GM19455 (cell line): ENCODE measurements at regions not wholly inside any gene's neighbourhood (a gene's known extent, or its start where the extent isn't known, plus 50 kb on each side); places are given as distances from the start of the nearest gene placed in this dataset.
"Not testable (repeated sequence)": the region's sequence is repeated elsewhere in the genome, so short reads cannot be mapped to it uniquely, and the experiment has no call there.

Experiments
- ATAC-seq: cut with Tn5 transposase; IDR thresholded peaks from one replicate; pipeline ENCODE4 v1.9.1; 2021; ENCODE audit not compliant: unreplicated experiment

GRCh38 chr6:85111481-85112011 lies 338.3 kb upstream of the NT5E start:
- no peak for ATAC-seq

GRCh38 chr6:85110943-85111342 lies 338.9 kb upstream of the NT5E start:
- ATAC-seq, result no peak

- ATAC-seq, result no peak
Measured at GRCh38 chr6:85107701-85108100, 342.2 kb upstream of the NT5E start.

GRCh38 chr6:85096976-85097375 lies 332.6 kb upstream of the TBX18 start:
- no peak for ATAC-seq

- no peak for ATAC-seq
Measured at GRCh38 chr6:85092226-85092625, 327.8 kb upstream of the TBX18 start.

GRCh38 chr6:85089255-85089654 lies 324.9 kb upstream of the TBX18 start:
- no peak for ATAC-seq

- no peak for ATAC-seq
Measured at GRCh38 chr6:85085875-85086274, 321.5 kb upstream of the TBX18 start.

GRCh38 chr6:85081102-85081501 lies 316.7 kb upstream of the TBX18 start:
- no peak for ATAC-seq

GRCh38 chr6:85079761-85080160 lies 315.4 kb upstream of the TBX18 start:
- ATAC-seq, result no peak

GRCh38 chr6:85078058-85078457 lies 313.7 kb upstream of the TBX18 start:
- no peak for ATAC-seq

- ATAC-seq, result no peak
Measured at GRCh38 chr6:85077098-85077497, 312.7 kb upstream of the TBX18 start.

GRCh38 chr6:85071845-85072244 lies 307.4 kb upstream of the TBX18 start:
- not testable (repeated sequence) for ATAC-seq

GRCh38 chr6:85069577-85069976 lies 305.2 kb upstream of the TBX18 start:
- ATAC-seq, result no peak

- ATAC-seq, result no peak
Measured at GRCh38 chr6:85068221-85068620, 303.8 kb upstream of the TBX18 start.

GRCh38 chr6:85066266-85066665 lies 301.9 kb upstream of the TBX18 start:
- ATAC-seq, result no peak

- ATAC-seq, result no peak
Measured at GRCh38 chr6:85065831-85066230, 301.4 kb upstream of the TBX18 start.

GRCh38 chr6:85063611-85064010 lies 299.2 kb upstream of the TBX18 start:
- ATAC-seq, result no peak

- no peak for ATAC-seq
Measured at GRCh38 chr6:85062884-85063283, 298.5 kb upstream of the TBX18 start.

- no peak for ATAC-seq
Measured at GRCh38 chr6:85058806-85059205, 294.4 kb upstream of the TBX18 start.

- ATAC-seq, result no peak
Measured at GRCh38 chr6:85050149-85050548, 285.8 kb upstream of the TBX18 start.

GRCh38 chr6:85049282-85049681 lies 284.9 kb upstream of the TBX18 start:
- no peak for ATAC-seq

- no peak for ATAC-seq
Measured at GRCh38 chr6:85047818-85048217, 283.4 kb upstream of the TBX18 start.

GRCh38 chr6:85045767-85046166 lies 281.4 kb upstream of the TBX18 start:
- ATAC-seq, result not testable (repeated sequence)

- no peak for ATAC-seq
Measured at GRCh38 chr6:85044361-85044760, 280.0 kb upstream of the TBX18 start.
